HepG2 (cell line): ENCODE measurements at regions not wholly inside any gene's neighbourhood (a gene's known extent, or its start where the extent isn't known, plus 50 kb on each side); places are given as distances from the start of the nearest gene placed in this dataset.

Source experiments
- ATAC-seq: fragments of 200-7000 bp; cut with Tn5 transposase; 3 replicates; pipeline ENCODE4 v1.9.1; 2020; ENCODE audit warnings: mild to moderate bottlenecking, moderate library complexity
- BruUV-seq: library from RNA; stranded (reverse); fragments of 400-500 nt; replicated peaks from 2 replicates; lab custom pipeline; 2021; lab: Mats Ljungman, UMichigan
- CTCF ChIA-PET: fragments of 300-600 bp; formaldehyde crosslinking; extraction: SDS; loops from one replicate; lab custom pipeline; 2021; ENCODE audit warnings: low total read pairs, inconsistent platforms, low intra/inter-chr PET ratio; lab: Yijun Ruan, JAX
- POLR2A ChIA-PET: fragments of 350-600 bp; sonication (Branson Sonifier 250); formaldehyde crosslinking; loops from one replicate; lab custom pipeline; 2020; ENCODE audit warnings: antibody characterized with exemption, inconsistent platforms; lab: Yijun Ruan, JAX
- DNase-seq: peaks from one replicate; pipeline ENCODE4 v3.0.0-alpha.2; 2015; ENCODE audit warnings: low spot score
- FAIRE-seq: peaks from 3 replicates; lab custom pipeline; 2011; peaks lifted over from hg19 to GRCh38; lab: Jason Lieb, UNC
- H2AFZ ChIP-seq: one replicate; pipeline ENCODE4 v1.6.1; 2011; ENCODE audit warnings: low read length, inconsistent platforms
- H3K27ac ChIP-seq: fragments of 300-600 bp; 3 replicates; pipeline ENCODE4 v1.8.0; 2011; ENCODE audit warnings: mixed run types, mild to moderate bottlenecking, mixed read lengths, low read length, inconsistent platforms; ENCODE audit not compliant: insufficient read depth; ENCODE audit errors: extremely low read length
- H3K27me3 ChIP-seq, 2 experiments: fragments of 200-600 bp in 1 of 2; 2 replicates in 1 of 2; 3 replicates in 1 of 2; pipeline versions ENCODE4 v1.6.0 to v1.8.0; 2011; ENCODE audit warnings: low read length in 2 of 2, mild to moderate bottlenecking in 2 of 2, moderate library complexity in 2 of 2, inconsistent platforms in 1 of 2; ENCODE audit not compliant: insufficient read depth in 2 of 2, control insufficient read depth in 1 of 2
- H3K36me3 ChIP-seq, 2 experiments: fragments of 200-600 bp in 1 of 2; replicated peaks in 1 of 2; 2 replicates in 1 of 2; 3 replicates in 1 of 2; pipeline versions ENCODE4 v1.5.1 to v1.8.0; 2011; ENCODE audit warnings: low read length in 2 of 2, inconsistent platforms in 1 of 2; ENCODE audit not compliant: insufficient read depth in 2 of 2, control insufficient read depth in 1 of 2
- H3K4me1 ChIP-seq: 2 replicates; pipeline ENCODE4 v1.5.1; 2012; ENCODE audit warnings: low read length, inconsistent platforms; ENCODE audit not compliant: insufficient read depth
- H3K4me2 ChIP-seq: 2 replicates; pipeline ENCODE4 v1.6.0; 2011; ENCODE audit warnings: low read depth, low read length, inconsistent platforms
- H3K4me3 ChIP-seq, 3 experiments: fragments of 200-600 bp in 1 of 3; sonication (generic), shearing (Covaris generic) in 1 of 3; replicated peaks in 1 of 3; 2 replicates each; pipeline ENCODE4 v1.5.1; 2011 to 2016; ENCODE audit warnings: low read length in 3 of 3, inconsistent platforms in 2 of 3, low read depth in 2 of 3, mild to moderate bottlenecking in 2 of 3, control low read depth in 1 of 3, mixed read lengths in 1 of 3; ENCODE audit not compliant: insufficient read depth in 1 of 3
- H3K79me2 ChIP-seq: one replicate; pipeline ENCODE4 v1.6.1; 2011; ENCODE audit warnings: low read length, inconsistent platforms; ENCODE audit not compliant: insufficient read depth
- H3K9ac ChIP-seq: 2 replicates; pipeline ENCODE4 v1.6.0; 2011; ENCODE audit warnings: mild to moderate bottlenecking, low read depth, low read length, inconsistent platforms; ENCODE audit not compliant: insufficient read depth
- H3K9me3 ChIP-seq: 2 replicates; pipeline ENCODE4 v1.5.1; 2012; ENCODE audit warnings: mild to moderate bottlenecking, low read length
- H4K20me1 ChIP-seq: 2 replicates; pipeline ENCODE4 v1.6.0; 2011; ENCODE audit warnings: inconsistent platforms, mild to moderate bottlenecking, low read length, moderate library complexity; ENCODE audit not compliant: insufficient read depth
- ASH2L ChIP-seq: fragments of 300-600, 200-600 bp; sonication (generic); IDR thresholded peaks from 2 replicates; pipeline ENCODE4 v1.7.0; 2017; ENCODE audit warnings: low read depth, mild to moderate bottlenecking, moderate library complexity, mixed read lengths, low read length; ENCODE audit not compliant: insufficient read length
- CEBPG ChIP-seq: IDR thresholded peaks from 2 replicates; pipeline ENCODE4 v1.6.1; 2016
- DPF2 ChIP-seq: sonication (generic); formaldehyde crosslinking; IDR thresholded peaks from 2 replicates; pipeline ENCODE4 v1.4.0; 2020; ENCODE audit warnings: mild to moderate bottlenecking, low read depth, missing genetic modification reagents, borderline replicate concordance
- KLF11 ChIP-seq: IDR thresholded peaks from 2 replicates; pipeline ENCODE4 v1.6.1; 2016; ENCODE audit warnings: missing compliant biosample characterization
- KLF16 ChIP-seq, 2 experiments: sonication (generic) in 1 of 2; formaldehyde crosslinking in 1 of 2; IDR thresholded peaks; 2 replicates each; pipeline versions ENCODE4 v1.6.1 to v1.8.0; 2016 to 2023; ENCODE audit warnings: missing genetic modification reagents in 2 of 2, missing compliant biosample characterization in 1 of 2
- MIXL1 ChIP-seq: IDR thresholded peaks from 2 replicates; pipeline ENCODE4 v1.6.1; 2016
- NCOA1 ChIP-seq: sonication (generic); formaldehyde crosslinking; IDR thresholded peaks from 2 replicates; pipeline ENCODE4 v1.9.0; 2021; ENCODE audit warnings: missing genetic modification reagents
- SAP130 ChIP-seq: IDR thresholded peaks from 2 replicates; pipeline ENCODE4 v1.6.1; 2016; ENCODE audit warnings: low read depth
- SNRNP70 ChIP-seq: fragments of 200-400 bp; formaldehyde crosslinking; IDR thresholded peaks from 2 replicates; pipeline ENCODE4 v1.6.1; 2017; ENCODE audit warnings: mild to moderate bottlenecking, low read depth, low read length, moderate library complexity
- SOX6 ChIP-seq, 2 experiments: fragments of 450-650 bp in 1 of 2; sonication (generic) in 1 of 2; formaldehyde crosslinking in 1 of 2; IDR thresholded peaks; 2 replicates each; pipeline versions ENCODE4 v1.4.0 to v1.6.1; 2017 to 2020; ENCODE audit warnings: antibody characterized with exemption in 1 of 2, mild to moderate bottlenecking in 1 of 2, missing genetic modification reagents in 1 of 2
- TBL1XR1 ChIP-seq: fragments of 150-350 bp; IDR thresholded peaks from 2 replicates; pipeline ENCODE4 v1.6.1; 2014; ENCODE audit warnings: borderline replicate concordance, low read length; ENCODE audit not compliant: partially characterized antibody
- ZNF282 ChIP-seq: fragments of 450-650 bp; IDR thresholded peaks from 2 replicates; pipeline ENCODE4 v1.6.1; 2018; ENCODE audit not compliant: partially characterized antibody
- ZNF292 ChIP-seq: sonication (generic); formaldehyde crosslinking; IDR thresholded peaks from 2 replicates; pipeline ENCODE4 v1.8.1; 2022; ENCODE audit warnings: mild to moderate bottlenecking, low read depth, missing genetic modification reagents, borderline replicate concordance
- ZNF543 ChIP-seq: sonication (generic); formaldehyde crosslinking; IDR thresholded peaks from 2 replicates; pipeline ENCODE4 v1.4.0; 2020; ENCODE audit warnings: mild to moderate bottlenecking, missing genetic modification reagents
- ZNF589 ChIP-seq: sonication (generic); formaldehyde crosslinking; conservative IDR thresholded peaks from 2 replicates; pipeline ENCODE4 v1.8.0; 2022; ENCODE audit warnings: mild to moderate bottlenecking, moderate library complexity, missing genetic modification reagents
- ZNF672 ChIP-seq: sonication (generic); formaldehyde crosslinking; IDR thresholded peaks from 2 replicates; pipeline ENCODE4 v1.8.1; 2022; ENCODE audit warnings: missing genetic modification reagents
- ZNF75D ChIP-seq: sonication (generic); formaldehyde crosslinking; IDR thresholded peaks from 2 replicates; pipeline ENCODE4 v1.8.1; 2023; ENCODE audit warnings: missing genetic modification reagents, mild to moderate bottlenecking, borderline replicate concordance
- ZNF776 ChIP-seq: sonication (generic); formaldehyde crosslinking; IDR thresholded peaks from 2 replicates; pipeline ENCODE4 v1.4.0; 2020; ENCODE audit warnings: mild to moderate bottlenecking, missing genetic modification reagents
- WGBS: methylation state at CpG from one replicate; pipeline ENCODE4 v1.1.6; 2017; ENCODE audit warnings: low lambda C conversion rate; 5-methylcytosine and 5-hydroxymethylcytosine counted together
- in situ Hi-C: cut with HindIII; loops from 2 replicates; pipeline ENCODE4 v1.10.0; 2017; ENCODE audit warnings: low pct_unique_long_range_greater_than_20kb; ENCODE audit not compliant: extremely low pct_ligation_motif_present
- intact Hi-C: fragments of 100-400 bp; cut with micrococcal nuclease; formaldehyde crosslinking; loops from one replicate; pipeline ENCODE4 v1.10.0; 2022; ENCODE audit not compliant: unreplicated experiment
- TF ChIP-seq, protein P1 (sequence below): sonication (generic); formaldehyde crosslinking; IDR thresholded peaks from 2 replicates; pipeline ENCODE4 v1.4.0; 2020; ENCODE audit warnings: missing genetic modification reagents, mild to moderate bottlenecking, borderline replicate concordance
- TF ChIP-seq, protein P2 (sequence below): IDR thresholded peaks from 2 replicates; pipeline ENCODE4 v1.6.1; 2012; ENCODE audit warnings: inconsistent platforms
- TF ChIP-seq, protein P3 (sequence below): sonication (generic); formaldehyde crosslinking; IDR thresholded peaks from 2 replicates; pipeline ENCODE4 v1.4.0; 2020; ENCODE audit warnings: missing genetic modification reagents, borderline replicate concordance

DNA sequence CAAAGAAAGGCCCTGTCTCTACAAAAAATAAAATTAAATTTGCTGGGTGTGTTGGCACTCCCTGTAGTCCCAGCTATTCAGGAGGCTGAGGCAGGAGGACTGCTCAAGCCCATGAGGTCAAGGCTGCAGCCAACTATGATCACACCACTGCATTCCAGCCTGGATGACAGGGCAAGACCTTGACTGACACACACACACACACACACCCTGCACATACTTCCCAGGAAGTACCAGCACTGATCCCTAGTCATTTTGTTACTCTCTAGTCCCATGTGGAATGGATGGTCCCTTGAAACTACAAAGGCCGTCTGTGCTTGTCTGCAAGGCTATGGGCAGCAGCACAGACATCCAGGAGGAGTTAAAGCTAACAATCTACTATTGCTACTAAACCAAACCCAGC is 59.7 kb upstream of the CYP2D6 start:
- Histone ChIP-seq H3K4me3 (no peak overlapping the region), H2AFZ (no peak overlapping the region), H3K27me3 (no peaks in the 10 kb centered on the region), H3K4me2 (no peak overlapping the region), H4K20me1 (peaks cover 8% of the 10 kb centered on the region), H3K9me3 (no peaks in the 10 kb centered on the region), H3K79me2 (peaks cover 43% of the 10 kb centered on the region), H3K4me1 (peaks cover 12% of the 10 kb centered on the region), H3K27ac (no peak overlapping the region), H3K9ac (no peak overlapping the region), H3K36me3 (peaks cover 3 to 5% of the 10 kb centered on the region in 2 experiments; a peak in 3 of 5 replicates)
- ChIA-PET CTCF (no interaction called here), POLR2A (no interaction called here)
- ATAC-seq (peak; percentile 72), DNase-seq (peak; percentile 70), FAIRE-seq (peak; percentile 44)
- intact Hi-C loops (no loop called here), in situ Hi-C loops (no loop called here)
- no TSS peak for BruUV-seq
- 60% methylated on average over 1 of the region's 1 CpG for WGBS
- no peak for TF ChIP-seq ZNF282
- TF ChIP-seq TBL1XR1: peak; percentile 43
- TF ChIP-seq CEBPG (CRISPR knock-in tag): no peak
- no peak for TF ChIP-seq ZNF543
- no peak for TF ChIP-seq ZNF589 (CRISPR knock-in tag)
- no peak for TF ChIP-seq SOX6 (IDR thresholded peaks at IDR 0.05)
- TF ChIP-seq SOX6 (CRISPR knock-in tag; IDR thresholded peaks at IDR 0.05): 0 out of 2 replicates have a peak, but pooled peaks have one; percentile 12
- TF ChIP-seq SAP130 (CRISPR knock-in tag): peak; percentile 76
- TF ChIP-seq ZNF776: no peak
- no peak for TF ChIP-seq ZNF672 (CRISPR knock-in tag)
- no peak for TF ChIP-seq KLF16 (CRISPR knock-in tag; IDR thresholded peaks at IDR 0.05)
- 0 out of 2 replicates have a peak, but pooled peaks have one; percentile 40 for TF ChIP-seq ZNF292 (CRISPR knock-in tag)
- TF ChIP-seq ASH2L: no peak
- TF ChIP-seq, protein P1, sequence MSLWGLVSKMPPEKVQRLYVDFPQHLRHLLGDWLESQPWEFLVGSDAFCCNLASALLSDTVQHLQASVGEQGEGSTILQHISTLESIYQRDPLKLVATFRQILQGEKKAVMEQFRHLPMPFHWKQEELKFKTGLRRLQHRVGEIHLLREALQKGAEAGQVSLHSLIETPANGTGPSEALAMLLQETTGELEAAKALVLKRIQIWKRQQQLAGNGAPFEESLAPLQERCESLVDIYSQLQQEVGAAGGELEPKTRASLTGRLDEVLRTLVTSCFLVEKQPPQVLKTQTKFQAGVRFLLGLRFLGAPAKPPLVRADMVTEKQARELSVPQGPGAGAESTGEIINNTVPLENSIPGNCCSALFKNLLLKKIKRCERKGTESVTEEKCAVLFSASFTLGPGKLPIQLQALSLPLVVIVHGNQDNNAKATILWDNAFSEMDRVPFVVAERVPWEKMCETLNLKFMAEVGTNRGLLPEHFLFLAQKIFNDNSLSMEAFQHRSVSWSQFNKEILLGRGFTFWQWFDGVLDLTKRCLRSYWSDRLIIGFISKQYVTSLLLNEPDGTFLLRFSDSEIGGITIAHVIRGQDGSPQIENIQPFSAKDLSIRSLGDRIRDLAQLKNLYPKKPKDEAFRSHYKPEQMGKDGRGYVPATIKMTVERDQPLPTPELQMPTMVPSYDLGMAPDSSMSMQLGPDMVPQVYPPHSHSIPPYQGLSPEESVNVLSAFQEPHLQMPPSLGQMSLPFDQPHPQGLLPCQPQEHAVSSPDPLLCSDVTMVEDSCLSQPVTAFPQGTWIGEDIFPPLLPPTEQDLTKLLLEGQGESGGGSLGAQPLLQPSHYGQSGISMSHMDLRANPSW (CRISPR knock-in tag): no peak
- TF ChIP-seq, protein P2, sequence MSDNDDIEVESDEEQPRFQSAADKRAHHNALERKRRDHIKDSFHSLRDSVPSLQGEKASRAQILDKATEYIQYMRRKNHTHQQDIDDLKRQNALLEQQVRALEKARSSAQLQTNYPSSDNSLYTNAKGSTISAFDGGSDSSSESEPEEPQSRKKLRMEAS: 0 out of 2 replicates have a peak, but pooled peaks have one; percentile 26
- no peak for TF ChIP-seq SNRNP70
- 0 out of 2 replicates have a peak, but pooled peaks have one; percentile 29 for TF ChIP-seq MIXL1 (CRISPR knock-in tag)
- no peak for TF ChIP-seq KLF11 (CRISPR knock-in tag)
- TF ChIP-seq NCOA1: no peak
- 0 out of 2 replicates have a peak, but pooled peaks have one; percentile 28 for TF ChIP-seq DPF2 (CRISPR knock-in tag)
- TF ChIP-seq ZNF75D (CRISPR knock-in tag): no peak
- TF ChIP-seq, protein P3, sequence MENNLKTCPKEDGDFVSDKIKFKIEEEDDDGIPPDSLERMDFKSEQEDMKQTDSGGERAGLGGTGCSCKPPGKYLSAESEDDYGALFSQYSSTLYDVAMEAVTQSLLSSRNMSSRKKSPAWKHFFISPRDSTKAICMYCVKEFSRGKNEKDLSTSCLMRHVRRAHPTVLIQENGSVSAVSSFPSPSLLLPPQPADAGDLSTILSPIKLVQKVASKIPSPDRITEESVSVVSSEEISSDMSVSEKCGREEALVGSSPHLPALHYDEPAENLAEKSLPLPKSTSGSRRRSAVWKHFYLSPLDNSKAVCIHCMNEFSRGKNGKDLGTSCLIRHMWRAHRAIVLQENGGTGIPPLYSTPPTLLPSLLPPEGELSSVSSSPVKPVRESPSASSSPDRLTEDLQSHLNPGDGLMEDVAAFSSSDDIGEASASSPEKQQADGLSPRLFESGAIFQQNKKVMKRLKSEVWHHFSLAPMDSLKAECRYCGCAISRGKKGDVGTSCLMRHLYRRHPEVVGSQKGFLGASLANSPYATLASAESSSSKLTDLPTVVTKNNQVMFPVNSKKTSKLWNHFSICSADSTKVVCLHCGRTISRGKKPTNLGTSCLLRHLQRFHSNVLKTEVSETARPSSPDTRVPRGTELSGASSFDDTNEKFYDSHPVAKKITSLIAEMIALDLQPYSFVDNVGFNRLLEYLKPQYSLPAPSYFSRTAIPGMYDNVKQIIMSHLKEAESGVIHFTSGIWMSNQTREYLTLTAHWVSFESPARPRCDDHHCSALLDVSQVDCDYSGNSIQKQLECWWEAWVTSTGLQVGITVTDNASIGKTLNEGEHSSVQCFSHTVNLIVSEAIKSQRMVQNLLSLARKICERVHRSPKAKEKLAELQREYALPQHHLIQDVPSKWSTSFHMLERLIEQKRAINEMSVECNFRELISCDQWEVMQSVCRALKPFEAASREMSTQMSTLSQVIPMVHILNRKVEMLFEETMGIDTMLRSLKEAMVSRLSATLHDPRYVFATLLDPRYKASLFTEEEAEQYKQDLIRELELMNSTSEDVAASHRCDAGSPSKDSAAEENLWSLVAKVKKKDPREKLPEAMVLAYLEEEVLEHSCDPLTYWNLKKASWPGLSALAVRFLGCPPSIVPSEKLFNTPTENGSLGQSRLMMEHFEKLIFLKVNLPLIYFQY (CRISPR knock-in tag): no peak
